Epithelial cell of prostate (primary cell): ENCODE measurements at regions not wholly inside any gene's neighbourhood (a gene's known extent, or its start where the extent isn't known, plus 50 kb on each side); places are given as distances from the start of the nearest gene placed in this dataset.

Experiments used
- DNase-seq: peaks from one replicate; pipeline ENCODE4 v3.0.0-alpha.2; 2011; ENCODE audit warnings: low read depth, low spot score
- H3K27ac ChIP-seq: fragments of 450-650 bp; 2 replicates; pipeline ENCODE4 v1.5.1; 2017; ENCODE audit warnings: mild to moderate bottlenecking

- H3K27ac ChIP-seq, result no peak overlapping the region
- peak; percentile 68 for DNase-seq
These were observed 719.4 kb downstream of the EPM2A start for GRCh38 chr6:145015739-145016558.

GRCh38 chr6:145017051-145017450 is 718.3 kb downstream of the EPM2A start:
- DNase-seq, result no peak

DNA sequence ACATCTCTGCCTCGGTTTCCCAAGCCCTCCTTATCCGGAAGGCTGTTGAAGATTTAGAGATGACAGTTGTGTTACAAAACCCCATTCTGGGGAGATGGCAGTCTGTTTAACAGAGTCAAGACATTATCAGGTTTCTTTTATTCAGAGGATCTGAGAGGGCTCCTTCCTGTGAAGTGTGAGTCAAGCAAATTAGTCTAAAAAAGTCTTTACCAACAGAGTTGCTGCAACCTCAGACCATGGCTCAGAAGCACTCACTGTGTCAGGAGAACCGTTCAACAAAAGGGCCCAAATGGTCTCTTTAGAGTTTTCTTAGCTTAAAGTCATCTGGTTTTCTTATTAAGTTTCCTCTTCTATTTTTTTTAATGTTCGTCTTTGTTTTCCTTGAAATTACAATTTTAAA is 717.8 kb downstream of the EPM2A start:
- DNase-seq, result no peak
- no peak overlapping the region for H3K27ac ChIP-seq

More at GRCh38 chr6:145017051-145017450, 718.3 kb downstream of the EPM2A start:
- no peak overlapping the region for H3K27ac ChIP-seq

DNA sequence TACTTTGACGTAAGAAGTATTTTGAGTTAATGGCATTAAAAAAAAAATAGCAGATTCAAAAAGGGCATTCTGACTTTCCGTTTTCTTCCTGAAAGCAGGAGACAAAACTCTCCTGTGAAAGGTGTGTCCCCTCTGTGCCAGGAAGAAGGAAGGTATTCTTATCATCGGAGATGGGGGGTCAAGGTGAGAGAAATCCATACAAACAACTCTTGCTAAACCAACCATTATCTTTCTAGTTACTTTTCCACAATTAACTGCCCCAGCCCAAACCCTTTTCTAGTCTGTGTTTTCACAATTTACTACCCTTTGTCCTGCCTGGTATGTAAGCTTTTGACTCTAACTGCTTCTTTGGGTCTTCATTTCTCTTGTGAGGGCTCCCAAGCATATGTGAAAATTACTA is 717.3 kb downstream of the EPM2A start:
- DNase-seq, result no peak
- H3K27ac ChIP-seq, result no peak overlapping the region

GRCh38 chr6:145020114-145020513 is 715.2 kb downstream of the EPM2A start:
- DNase-seq, result no peak
- H3K27ac ChIP-seq, result no peak overlapping the region

DNA sequence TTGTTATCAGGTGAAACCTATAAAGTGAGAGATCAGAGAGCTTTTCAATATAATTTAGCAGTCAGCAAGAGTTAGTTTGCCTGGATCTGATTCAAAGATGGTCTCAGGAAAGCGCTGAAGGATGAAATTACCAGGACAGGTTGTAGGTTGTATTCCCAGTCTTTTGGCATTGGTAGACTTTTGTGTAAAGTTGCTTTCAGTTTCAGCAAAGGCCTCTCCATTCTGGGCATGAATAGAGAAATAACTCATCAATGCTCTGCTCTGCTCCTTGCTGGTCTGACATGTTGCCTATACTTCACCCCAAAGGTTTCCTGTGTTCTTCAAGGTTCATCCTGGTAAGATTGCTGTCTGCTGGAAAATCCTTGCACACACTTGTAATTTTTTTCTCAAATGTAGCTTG is 714.8 kb downstream of the EPM2A start:
- no peak for DNase-seq
- no peak overlapping the region for H3K27ac ChIP-seq

- DNase-seq, result no peak
- H3K27ac ChIP-seq, result no peak overlapping the region
These were observed 713.0 kb downstream of the EPM2A start for GRCh38 chr6:145022199-145022796.

DNA sequence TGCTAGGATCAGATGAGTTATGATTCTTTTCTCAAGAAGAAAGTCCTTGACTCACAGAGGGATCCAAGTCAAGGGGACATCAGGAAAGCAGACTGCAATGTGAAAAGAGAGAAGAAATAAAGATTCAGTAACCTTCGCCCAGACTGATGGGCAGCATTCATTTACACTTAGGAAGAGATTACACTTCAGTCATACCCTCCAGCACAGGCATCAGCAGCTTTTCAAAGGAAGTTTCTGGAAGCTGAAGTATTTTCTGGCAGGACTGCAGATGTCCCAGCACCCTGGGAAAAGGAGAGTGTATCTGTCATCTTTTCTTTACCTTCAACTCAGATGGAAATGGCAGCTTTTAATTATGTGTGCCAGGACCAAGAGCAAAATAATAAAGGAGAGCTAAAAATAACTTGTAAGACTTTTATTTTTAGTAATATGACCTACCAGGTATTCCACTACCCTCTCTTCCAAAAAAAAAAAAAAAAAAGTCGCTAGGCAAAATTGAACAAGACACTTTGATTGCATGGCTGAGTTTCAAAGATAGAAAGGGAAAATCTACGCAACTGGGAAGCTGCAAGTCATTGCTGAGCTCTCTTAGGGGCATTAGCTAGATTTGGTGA is 712.1 kb downstream of the EPM2A start:
- no peak for DNase-seq

GRCh38 chr6:145025488-145025887 is 709.8 kb downstream of the EPM2A start:
- DNase-seq, result no peak
- no peak overlapping the region for H3K27ac ChIP-seq

More for the DNA sequence above, 712.1 kb downstream of the EPM2A start:
- H3K27ac ChIP-seq, result no peak overlapping the region

GRCh38 chr6:145026267-145026679 is 709.0 kb downstream of the EPM2A start:
- DNase-seq, result no peak
- no peak overlapping the region for H3K27ac ChIP-seq

- H3K27ac ChIP-seq, result no peak overlapping the region
- DNase-seq, result no peak
These were observed 707.0 kb downstream of the EPM2A start for GRCh38 chr6:145028144-145028818.

DNA sequence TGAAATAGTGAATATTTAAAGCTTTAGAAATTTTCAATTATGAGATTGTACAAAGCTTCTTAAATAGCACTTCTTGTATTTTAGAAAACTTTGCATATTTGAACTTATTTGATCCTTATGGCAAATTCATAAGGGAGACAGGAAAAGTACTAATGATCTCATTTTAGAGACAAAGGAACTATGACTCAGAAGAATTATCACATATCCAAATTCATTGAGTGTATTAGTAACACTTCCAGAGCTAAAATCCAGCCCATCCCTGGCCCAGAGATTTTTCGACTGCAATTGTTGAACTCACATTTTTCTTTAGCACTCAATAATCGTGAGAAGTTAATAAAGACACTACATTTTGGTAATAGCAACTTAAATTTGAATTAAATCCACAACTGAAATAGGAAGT is 704.3 kb downstream of the EPM2A start:
- H3K27ac ChIP-seq, result no peak overlapping the region
- DNase-seq, result no peak

- no peak overlapping the region for H3K27ac ChIP-seq
- no peak for DNase-seq
These were observed 703.4 kb downstream of the EPM2A start for GRCh38 chr6:145031962-145032361.

GRCh38 chr6:145032562-145033145 is 702.7 kb downstream of the EPM2A start:
- no peak for DNase-seq

DNA sequence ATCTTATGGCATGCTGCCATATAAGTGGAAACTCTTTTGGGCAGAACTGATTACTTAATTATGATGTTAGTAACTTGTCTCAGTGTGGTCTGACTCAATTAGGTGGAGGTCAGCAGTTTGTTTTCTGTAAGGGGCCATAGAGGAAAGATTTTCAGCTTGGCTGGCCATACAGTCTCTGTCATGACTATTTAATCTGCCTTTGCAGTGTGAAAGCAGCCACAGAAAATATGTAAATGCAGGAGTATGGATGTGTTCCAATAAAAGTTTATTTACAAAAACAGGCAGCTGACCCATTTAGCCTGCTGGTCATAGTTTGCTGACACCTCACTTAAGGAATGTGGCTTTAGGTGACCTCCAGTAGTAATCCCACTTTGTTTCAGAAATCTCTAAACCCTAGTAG is 700.7 kb downstream of the EPM2A start:
- no peak for DNase-seq

More at GRCh38 chr6:145032562-145033145, 702.7 kb downstream of the EPM2A start:
- H3K27ac ChIP-seq, result no peak overlapping the region

DNA sequence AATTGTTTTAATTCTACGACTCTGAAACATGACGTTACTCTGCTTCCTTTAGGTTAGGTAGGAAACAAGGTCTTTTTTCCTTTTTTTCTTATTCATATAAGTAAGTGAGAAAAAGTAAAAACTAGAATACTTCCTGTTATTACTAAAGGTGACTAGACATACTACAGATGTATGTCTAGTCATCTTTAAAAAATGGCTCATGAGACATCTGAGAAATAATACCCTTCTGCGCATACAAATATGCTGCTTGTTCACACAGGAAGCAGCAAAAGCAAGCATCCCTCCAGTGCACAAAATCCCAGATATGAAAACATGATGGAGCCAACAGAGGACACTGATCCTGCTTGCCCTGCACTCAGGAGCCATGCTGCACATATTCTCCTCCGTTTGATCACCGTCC is 699.1 kb downstream of the EPM2A start:
- DNase-seq, result no peak
- no peak overlapping the region for H3K27ac ChIP-seq

More for the DNA sequence above, 700.7 kb downstream of the EPM2A start:
- no peak overlapping the region for H3K27ac ChIP-seq

DNA sequence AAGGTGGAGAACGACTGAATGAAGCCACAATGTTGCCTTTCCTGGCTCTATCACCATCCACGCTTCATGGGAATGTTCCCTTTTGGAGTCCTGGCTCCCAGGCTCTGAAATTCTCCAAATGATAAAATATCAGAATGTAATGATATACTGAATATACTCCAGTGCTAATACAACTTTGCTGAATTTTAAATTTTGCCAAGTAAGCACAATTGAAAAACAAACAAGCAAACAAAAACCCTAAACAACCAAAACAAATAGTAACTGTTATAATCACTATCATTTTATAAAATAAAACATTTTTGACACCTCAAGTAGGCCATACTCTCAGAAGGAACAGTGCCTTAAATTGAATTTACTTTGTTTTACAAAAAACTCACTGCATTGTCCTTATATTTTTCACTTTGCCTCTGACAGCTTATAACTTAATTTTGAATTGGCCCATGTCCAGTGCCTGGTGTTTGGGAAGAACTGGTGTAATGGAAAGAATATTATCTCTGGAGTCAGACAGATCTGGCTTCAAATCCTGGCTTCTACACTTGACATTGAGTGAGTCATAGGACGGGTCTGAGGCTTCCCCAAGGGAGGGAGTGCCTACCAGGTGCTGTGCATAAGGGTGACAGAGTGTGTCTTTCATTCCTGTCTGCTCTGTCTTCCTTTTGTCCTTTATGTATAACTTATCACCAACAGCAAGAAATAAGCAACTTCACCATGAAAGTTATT is 698.3 kb downstream of the EPM2A start:
- no peak for DNase-seq
- no peak overlapping the region for H3K27ac ChIP-seq

GRCh38 chr6:145042559-145042958 is 692.8 kb downstream of the EPM2A start:
- H3K27ac ChIP-seq, result no peak overlapping the region
- DNase-seq, result no peak

- DNase-seq, result no peak
These were observed 691.3 kb downstream of the EPM2A start for GRCh38 chr6:145043926-145044500.

More at GRCh38 chr6:145043926-145044500, 691.3 kb downstream of the EPM2A start:
- no peak overlapping the region for H3K27ac ChIP-seq
